Neural crest cell (in vitro differentiated cells): ENCODE measurements at regions not wholly inside any gene's neighbourhood (a gene's known extent, or its start where the extent isn't known, plus 50 kb on each side); places are given as distances from the start of the nearest gene placed in this dataset.

Experiments used
- DNase-seq: peaks from one replicate; pipeline ENCODE4 v3.0.0; 2021; ENCODE audit warnings: low read depth, mixed read lengths, low spot score
- H3K27ac Mint-ChIP-seq: one replicate; pipeline ENCODE4 v1.8.0; 2021; ENCODE audit warnings: mild to moderate bottlenecking, mixed read lengths; ENCODE audit not compliant: unreplicated experiment
- H3K27me3 Mint-ChIP-seq: 2 replicates; pipeline ENCODE4 v1.8.0; 2021; ENCODE audit warnings: low read depth, mild to moderate bottlenecking, mixed read lengths
- H3K36me3 Mint-ChIP-seq: 2 replicates; pipeline ENCODE4 v1.8.0; 2021; ENCODE audit warnings: low read depth, mild to moderate bottlenecking, mixed read lengths
- H3K4me1 Mint-ChIP-seq: 2 replicates; pipeline ENCODE4 v1.8.0; 2021; ENCODE audit warnings: mixed read lengths
- H3K4me3 Mint-ChIP-seq: one replicate; pipeline ENCODE4 v1.8.0; 2021; ENCODE audit warnings: mild to moderate bottlenecking, mixed read lengths
- H3K9me3 Mint-ChIP-seq: 2 replicates; pipeline ENCODE4 v1.8.0; 2021; ENCODE audit warnings: mixed read lengths
- TF ChIP-seq, protein P1 (sequence below): fragments of 200-600 bp; sonication (generic); conservative IDR thresholded peaks from 2 replicates; pipeline ENCODE4 v1.5.0; 2021; ENCODE audit warnings: antibody characterized with exemption, mild to moderate bottlenecking

DNA sequence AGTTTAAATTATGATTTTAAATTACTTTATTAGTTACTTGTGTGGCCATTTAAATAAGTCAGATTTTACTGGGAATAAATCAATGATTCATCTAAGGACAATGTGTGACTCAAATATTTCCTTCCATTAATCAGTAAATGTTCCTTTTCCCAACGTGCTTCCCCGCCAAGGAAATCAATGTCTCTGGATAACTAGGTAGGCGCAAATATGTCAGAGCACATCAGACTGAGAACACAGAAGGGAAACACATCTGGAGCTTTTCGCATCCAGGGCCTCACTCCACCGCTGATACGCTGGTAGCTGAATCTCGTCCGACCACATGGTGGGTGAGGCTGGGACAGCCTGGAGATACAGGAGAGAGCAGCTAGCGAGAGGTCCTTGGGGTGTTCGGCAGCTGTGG, 56.4 kb upstream of the RPS6KA2 start:
- H3K27me3 Mint-ChIP-seq, result no peaks in the 10 kb centered on the region
- no peak overlapping the region for H3K27ac Mint-ChIP-seq
- H3K4me3 Mint-ChIP-seq, result no peak overlapping the region
- peaks cover 25% of the 10 kb centered on the region for H3K4me1 Mint-ChIP-seq
- H3K36me3 Mint-ChIP-seq, result peaks cover 2% of the 10 kb centered on the region
- TF ChIP-seq, protein P1, sequence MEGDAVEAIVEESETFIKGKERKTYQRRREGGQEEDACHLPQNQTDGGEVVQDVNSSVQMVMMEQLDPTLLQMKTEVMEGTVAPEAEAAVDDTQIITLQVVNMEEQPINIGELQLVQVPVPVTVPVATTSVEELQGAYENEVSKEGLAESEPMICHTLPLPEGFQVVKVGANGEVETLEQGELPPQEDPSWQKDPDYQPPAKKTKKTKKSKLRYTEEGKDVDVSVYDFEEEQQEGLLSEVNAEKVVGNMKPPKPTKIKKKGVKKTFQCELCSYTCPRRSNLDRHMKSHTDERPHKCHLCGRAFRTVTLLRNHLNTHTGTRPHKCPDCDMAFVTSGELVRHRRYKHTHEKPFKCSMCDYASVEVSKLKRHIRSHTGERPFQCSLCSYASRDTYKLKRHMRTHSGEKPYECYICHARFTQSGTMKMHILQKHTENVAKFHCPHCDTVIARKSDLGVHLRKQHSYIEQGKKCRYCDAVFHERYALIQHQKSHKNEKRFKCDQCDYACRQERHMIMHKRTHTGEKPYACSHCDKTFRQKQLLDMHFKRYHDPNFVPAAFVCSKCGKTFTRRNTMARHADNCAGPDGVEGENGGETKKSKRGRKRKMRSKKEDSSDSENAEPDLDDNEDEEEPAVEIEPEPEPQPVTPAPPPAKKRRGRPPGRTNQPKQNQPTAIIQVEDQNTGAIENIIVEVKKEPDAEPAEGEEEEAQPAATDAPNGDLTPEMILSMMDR, result no peak
- peaks cover 2% of the 10 kb centered on the region for H3K9me3 Mint-ChIP-seq
- no peak for DNase-seq

DNA sequence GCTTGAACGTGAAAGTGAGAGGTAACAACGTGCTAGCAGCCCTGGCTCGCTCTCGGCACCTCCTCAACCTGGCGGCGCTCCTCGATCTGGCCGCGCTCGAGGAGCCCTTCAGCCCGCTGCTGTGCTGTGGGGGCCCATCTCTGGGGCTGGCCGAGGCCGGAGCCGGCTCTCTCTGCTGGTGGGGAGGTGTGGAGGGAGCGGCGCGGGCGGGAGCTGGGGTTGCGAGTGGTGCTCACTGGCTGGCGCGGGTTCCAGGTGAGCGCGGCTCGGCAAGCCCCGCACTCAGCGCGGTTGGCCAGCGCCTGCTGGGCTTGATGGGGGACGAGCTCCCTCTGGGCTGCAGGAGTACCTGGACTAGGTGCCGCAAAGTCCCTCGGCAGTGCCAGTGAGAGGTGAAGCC, 52.5 kb upstream of the RPS6KA2 start:
- Mint-ChIP-seq H3K27ac (no peak overlapping the region), H3K9me3 (peaks cover 6% of the 10 kb centered on the region), H3K36me3 (peaks cover 4% of the 10 kb centered on the region), H3K27me3 (no peaks in the 10 kb centered on the region), H3K4me1 (peaks cover 11% of the 10 kb centered on the region), H3K4me3 (no peak overlapping the region)
- DNase-seq, result no peak
- TF ChIP-seq, protein P1, result no peak

DNA sequence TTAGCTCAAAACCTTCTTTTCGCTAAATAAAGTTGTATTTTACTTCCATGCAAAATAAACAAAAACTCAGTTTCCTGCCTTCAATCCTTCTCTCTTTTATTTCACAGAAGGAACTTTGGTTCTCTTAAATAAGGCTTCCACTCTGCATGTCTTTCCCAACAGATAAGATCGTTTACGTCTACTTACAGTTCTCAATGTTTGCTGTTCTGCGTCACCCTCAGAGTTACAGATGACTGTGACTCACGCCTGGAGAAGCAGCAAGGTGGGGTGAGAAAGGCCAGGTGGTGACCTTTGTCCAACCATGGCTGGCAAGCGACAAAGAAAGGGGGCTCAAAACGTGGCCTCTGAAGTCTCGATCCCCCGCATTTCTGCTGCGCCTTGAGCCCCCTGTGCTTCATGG, 51.4 kb upstream of the RPS6KA2 start:
- Mint-ChIP-seq H3K27ac (no peak overlapping the region), H3K9me3 (peaks cover 6% of the 10 kb centered on the region), H3K4me1 (peaks cover 9% of the 10 kb centered on the region), H3K36me3 (peaks cover 4% of the 10 kb centered on the region), H3K4me3 (no peak overlapping the region), H3K27me3 (no peaks in the 10 kb centered on the region)
- TF ChIP-seq, protein P1, result no peak
- DNase-seq, result no peak

- TF ChIP-seq, protein P1, result no peak
- no peak overlapping the region for H3K4me3 Mint-ChIP-seq
- H3K27me3 Mint-ChIP-seq, result no peaks in the 10 kb centered on the region
- H3K27ac Mint-ChIP-seq, result no peak overlapping the region
- H3K4me1 Mint-ChIP-seq, result peaks cover 9% of the 10 kb centered on the region
- peaks cover 6% of the 10 kb centered on the region for H3K9me3 Mint-ChIP-seq
- no peak for DNase-seq
- peaks cover 4% of the 10 kb centered on the region for H3K36me3 Mint-ChIP-seq
Observed at GRCh38 chr6:166677941-166678340, 50.9 kb upstream of the RPS6KA2 start.
